Gastrocnemius medialis (tissue), 4 donors: ENCODE measurements at regions not wholly inside any gene's neighbourhood (a gene's known extent, or its start where the extent isn't known, plus 50 kb on each side); places are given as distances from the start of the nearest gene placed in this dataset.
"Not testable (repeated sequence)": the region's sequence is repeated elsewhere in the genome, so short reads cannot be mapped to it uniquely, and the experiment has no call there.

Experiments
- ATAC-seq, 2 donors: fragments of 150-250 bp; one replicate each; pipeline ENCODE4 v1.9.1; 2016
- DNase-seq, 2 donors: peaks; one replicate each; pipeline ENCODE4 v3.0.0-alpha.2; 2019
- H3K27ac ChIP-seq, 4 donors: fragments of 200-600 bp; sonication (generic); 1 replicate in 1 of 4; 2 replicates in 3 of 4; pipeline ENCODE4 v1.5.1; 2016 to 2018; ENCODE audit warnings: mild to moderate bottlenecking in 2 of 4, moderate library complexity in 1 of 4
- H3K27me3 ChIP-seq, 3 donors: fragments of 200-600 bp; sonication (generic) in 2 of 3; 1 replicate in 1 of 3; 2 replicates in 2 of 3; pipeline versions ENCODE4 v1.5.1 to v1.6.0; 2016 to 2019; ENCODE audit warnings: mild to moderate bottlenecking in 1 of 3, moderate library complexity in 1 of 3
- H3K36me3 ChIP-seq, 2 donors: fragments of 200-600 bp; sonication (generic) in 1 of 2; one replicate each; pipeline ENCODE4 v1.5.1; 2017 to 2018
- H3K4me1 ChIP-seq, 2 donors: fragments of 200-600 bp; sonication (generic) in 1 of 2; one replicate each; pipeline ENCODE4 v1.5.1; 2016 to 2017; ENCODE audit warnings: mild to moderate bottlenecking in 2 of 2
- H3K4me3 ChIP-seq, 4 donors: fragments of 200-600 bp; sonication (generic) in 3 of 4; 1 replicate in 1 of 4; 2 replicates in 3 of 4; pipeline ENCODE4 v1.5.1; 2016 to 2019; ENCODE audit warnings: mild to moderate bottlenecking in 2 of 4
- H3K9me3 ChIP-seq, 3 donors: fragments of 200-600 bp; sonication (generic) in 2 of 3; 1 replicate in 1 of 3; 2 replicates in 2 of 3; pipeline ENCODE4 v1.5.1; 2016 to 2019
- POLR2A ChIP-seq, 2 donors: fragments of 450-650 bp; IDR thresholded peaks; one replicate each; pipeline ENCODE4 v1.6.1; 2017; ENCODE audit warnings: antibody characterized with exemption in 2 of 2, mild to moderate bottlenecking in 2 of 2, moderate library complexity in 2 of 2
- in situ Hi-C, 4 donors: fragments of 200-750 bp; cut with MboI; loops; one replicate each; pipeline versions ENCODE4 v1.15.0 to v1.8.0; 2017; ENCODE audit warnings: low sequenced_read_pairs in 4 of 4
- intact Hi-C: fragments of 100-400 bp; cut with DNase I; formaldehyde crosslinking; loops from one replicate; pipeline ENCODE4 v1.15.1; 2023; ENCODE audit warnings: low total_unique reads
- TF ChIP-seq, protein P1 (sequence below), 5 experiments: fragments of 450-650 bp in 3 of 5; fragments of 200-600 bp in 2 of 5; sonication (generic) in 2 of 5; IDR thresholded peaks in 4 of 5; conservative IDR thresholded peaks in 1 of 5; 1 replicate in 4 of 5; 2 replicates in 1 of 5; pipeline ENCODE4 v1.5.1; 2016 to 2019; ENCODE audit warnings: antibody characterized with exemption in 5 of 5, mild to moderate bottlenecking in 3 of 5, moderate library complexity in 3 of 5

DNA sequence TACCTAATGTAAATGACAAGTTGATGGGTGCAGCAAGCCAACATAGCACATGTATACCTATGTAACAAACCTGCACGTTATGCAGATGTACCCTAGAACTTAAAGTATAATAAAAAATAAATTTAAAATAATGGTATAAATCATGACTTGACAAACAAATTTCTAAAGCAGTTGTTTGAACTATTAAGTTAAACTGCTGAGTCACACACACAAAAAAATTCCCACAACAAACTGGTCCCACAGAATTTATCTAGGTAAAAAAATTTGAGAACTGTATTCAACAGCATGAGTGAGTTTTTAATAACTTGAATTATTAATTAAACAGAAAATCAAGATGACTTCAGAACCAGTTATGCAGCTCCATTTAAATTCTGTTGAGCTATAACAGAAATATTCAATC lies 186.0 kb upstream of the SOX6 start:
- intact Hi-C loops (no loop called here), in situ Hi-C loops (no loop called here)
- no peak for TF ChIP-seq POLR2A (IDR thresholded peaks at IDR 0.05)
- Histone ChIP-seq H3K27me3 (no peaks in the 10 kb centered on the region), H3K4me1 (peaks cover 0 to 8% of the 10 kb centered on the region in 2 donors), H3K27ac (no peak overlapping the region), H3K9me3 (no peaks in the 10 kb centered on the region), H3K4me3 (no peak overlapping the region), H3K36me3 (no peaks in the 10 kb centered on the region)
- ATAC-seq (no peak), DNase-seq (no peak)

DNA sequence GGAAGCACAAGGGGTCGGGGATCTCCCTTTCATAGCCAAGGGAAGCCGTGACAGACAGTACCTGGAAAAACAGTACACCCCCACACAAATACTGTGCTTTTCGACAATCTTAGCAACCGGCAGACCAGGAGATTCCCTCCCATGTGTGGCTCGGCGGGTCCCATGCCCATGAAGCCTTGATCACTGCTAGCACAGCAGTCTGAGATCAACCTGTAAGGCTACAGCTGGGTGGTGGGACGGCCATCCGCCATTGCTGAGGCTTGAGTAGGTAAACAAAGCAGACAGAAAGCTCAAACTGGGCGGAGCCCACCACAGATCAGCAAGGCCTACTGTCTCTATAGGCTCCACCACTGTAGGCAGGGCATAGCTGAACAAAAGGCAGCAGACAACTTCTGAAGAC lies 180.2 kb upstream of the SOX6 start:
- Histone ChIP-seq H3K9me3 (no peaks in the 10 kb centered on the region), H3K27ac (no peak overlapping the region), H3K4me1 (peaks cover 18 to 22% of the 10 kb centered on the region in 2 donors), H3K36me3 (no peaks in the 10 kb centered on the region), H3K27me3 (no peaks in the 10 kb centered on the region), H3K4me3 (no peak overlapping the region)
- intact Hi-C loops (no loop called here), in situ Hi-C loops (no loop called here)
- ATAC-seq = no peak
- no peak for DNase-seq
- TF ChIP-seq, protein P1, sequence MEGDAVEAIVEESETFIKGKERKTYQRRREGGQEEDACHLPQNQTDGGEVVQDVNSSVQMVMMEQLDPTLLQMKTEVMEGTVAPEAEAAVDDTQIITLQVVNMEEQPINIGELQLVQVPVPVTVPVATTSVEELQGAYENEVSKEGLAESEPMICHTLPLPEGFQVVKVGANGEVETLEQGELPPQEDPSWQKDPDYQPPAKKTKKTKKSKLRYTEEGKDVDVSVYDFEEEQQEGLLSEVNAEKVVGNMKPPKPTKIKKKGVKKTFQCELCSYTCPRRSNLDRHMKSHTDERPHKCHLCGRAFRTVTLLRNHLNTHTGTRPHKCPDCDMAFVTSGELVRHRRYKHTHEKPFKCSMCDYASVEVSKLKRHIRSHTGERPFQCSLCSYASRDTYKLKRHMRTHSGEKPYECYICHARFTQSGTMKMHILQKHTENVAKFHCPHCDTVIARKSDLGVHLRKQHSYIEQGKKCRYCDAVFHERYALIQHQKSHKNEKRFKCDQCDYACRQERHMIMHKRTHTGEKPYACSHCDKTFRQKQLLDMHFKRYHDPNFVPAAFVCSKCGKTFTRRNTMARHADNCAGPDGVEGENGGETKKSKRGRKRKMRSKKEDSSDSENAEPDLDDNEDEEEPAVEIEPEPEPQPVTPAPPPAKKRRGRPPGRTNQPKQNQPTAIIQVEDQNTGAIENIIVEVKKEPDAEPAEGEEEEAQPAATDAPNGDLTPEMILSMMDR (IDR thresholded peaks at IDR 0.05 in 4 of 5, conservative IDR thresholded peaks at IDR 0.05 in 1 of 5) = no peak
- TF ChIP-seq POLR2A (IDR thresholded peaks at IDR 0.05) = no peak

DNA sequence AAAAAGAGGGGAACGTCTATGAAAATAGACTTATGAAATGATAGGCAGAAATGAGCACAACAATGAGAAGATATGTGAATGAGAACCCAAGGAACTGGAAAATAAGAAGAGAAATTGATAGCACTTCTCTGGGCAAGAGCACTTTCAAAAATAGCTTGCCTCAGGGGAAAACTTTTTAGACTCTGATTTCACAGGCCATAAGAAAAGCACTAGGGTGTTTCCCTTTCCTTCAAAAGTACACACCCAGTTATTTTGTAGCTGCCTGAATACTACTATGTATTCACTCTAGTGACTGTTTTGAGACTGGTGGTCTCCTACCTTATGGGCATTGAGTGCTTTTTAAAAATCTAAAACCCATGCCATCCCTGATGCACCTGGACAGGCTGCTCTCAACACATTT lies 172.3 kb upstream of the SOX6 start:
- Histone ChIP-seq H3K4me3 (peak overlapping the region in 1 of 4 donors; percentile 27), H3K4me1 (peaks cover 52% of the 10 kb centered on the region in 2 donors), H3K36me3 (no peaks in the 10 kb centered on the region), H3K27ac (peak overlapping the region; percentile 73 to 82 (median 79)), H3K27me3 (no peaks in the 10 kb centered on the region), H3K9me3 (no peaks in the 10 kb centered on the region)
- TF ChIP-seq POLR2A (IDR thresholded peaks at IDR 0.05) = no peak
- TF ChIP-seq, protein P1 (IDR thresholded peaks at IDR 0.05 in 4 of 5, conservative IDR thresholded peaks at IDR 0.05 in 1 of 5) = no peak
- in situ Hi-C loops (no loop called here), intact Hi-C loops (loop anchor here (2.0 kb wide), 1 partner anchor 78 kb away; no protein-coding TSS in a partner anchor)
- DNase-seq (no peak), ATAC-seq (peak; percentile 37 to 42)

DNA sequence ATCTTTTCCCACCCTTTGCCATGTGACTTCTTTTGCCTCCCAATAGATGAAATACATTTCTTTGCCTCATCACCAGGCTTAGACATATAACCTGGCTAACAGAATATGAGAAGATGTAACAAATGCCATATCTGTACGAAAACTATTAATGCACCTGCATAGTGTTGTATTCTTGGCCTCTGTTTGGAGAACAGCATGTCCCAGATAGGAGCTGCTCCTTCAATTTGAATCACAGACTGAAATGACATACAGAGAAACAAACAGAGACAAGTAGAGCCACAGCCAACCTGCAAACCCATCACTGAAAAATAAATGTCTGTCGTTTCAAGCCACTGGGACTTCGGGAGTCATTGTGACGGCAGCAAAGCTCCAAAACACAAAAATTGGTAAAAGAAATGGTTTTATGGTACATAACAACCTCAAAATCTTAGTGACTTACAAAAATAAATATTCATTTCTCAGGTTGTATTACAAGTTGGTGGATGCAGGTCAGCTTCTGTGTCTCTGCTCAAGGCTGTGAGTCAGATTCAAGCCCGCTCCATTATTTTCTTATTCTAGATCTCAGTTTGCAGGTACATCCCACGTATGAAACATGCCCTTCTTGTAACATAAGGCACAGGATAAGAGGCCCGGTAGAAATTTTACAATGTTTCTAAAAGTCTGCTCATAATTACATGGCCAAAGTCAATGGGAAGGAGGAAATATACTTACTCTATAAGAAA lies 171.3 kb upstream of the SOX6 start:
- Histone ChIP-seq H3K36me3 (no peaks in the 10 kb centered on the region), H3K4me3 (peak overlapping the region in 2 of 4 donors; percentile 24 to 27), H3K4me1 (peaks cover 44 to 52% of the 10 kb centered on the region in 2 donors), H3K27me3 (no peaks in the 10 kb centered on the region), H3K9me3 (no peaks in the 10 kb centered on the region), H3K27ac (peak overlapping the region; percentile 73 to 82 (median 79))
- intact Hi-C loops (loop anchor here (2.0 kb wide), 1 partner anchor 79 kb away; no protein-coding TSS in a partner anchor), in situ Hi-C loops (no loop called here)
- DNase-seq (no peak), ATAC-seq (peak; percentile 92 to 97)
- no peak for TF ChIP-seq POLR2A (IDR thresholded peaks at IDR 0.05)
- TF ChIP-seq, protein P1 (IDR thresholded peaks at IDR 0.05 in 4 of 5, conservative IDR thresholded peaks at IDR 0.05 in 1 of 5) = no peak

DNA sequence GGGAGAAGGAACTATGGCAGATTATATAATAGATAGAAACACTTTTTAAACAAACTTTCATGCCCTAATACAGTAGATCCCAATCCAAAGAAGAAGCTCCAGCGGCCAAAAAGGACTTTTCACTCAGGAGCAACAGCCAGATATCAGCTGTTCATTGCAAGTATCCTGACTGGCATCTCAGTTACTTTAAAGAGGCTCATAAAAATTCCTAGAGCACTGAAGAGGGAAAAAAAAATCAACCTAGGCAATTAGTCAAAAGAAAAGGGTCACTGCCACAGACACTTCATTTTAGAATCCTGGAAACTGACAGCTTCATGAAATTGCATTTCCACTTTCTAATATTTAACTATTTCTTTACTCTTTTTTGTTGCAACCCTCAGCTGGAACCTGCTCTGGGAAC lies 170.6 kb upstream of the SOX6 start:
- ATAC-seq = peak; percentile 53 to 69
- H3K4me3 ChIP-seq = no peak overlapping the region
- in situ Hi-C loops = no loop called here
- no peaks in the 10 kb centered on the region for H3K9me3 ChIP-seq
- DNase-seq = no peak
- no peak for TF ChIP-seq POLR2A (IDR thresholded peaks at IDR 0.05)
- TF ChIP-seq, protein P1 (IDR thresholded peaks at IDR 0.05 in 4 of 5, conservative IDR thresholded peaks at IDR 0.05 in 1 of 5) = no peak
- H3K27ac ChIP-seq = peak overlapping the region; percentile 73 to 82 (median 79)
- intact Hi-C loops = no loop called here
- H3K27me3 ChIP-seq = no peaks in the 10 kb centered on the region
- no peaks in the 10 kb centered on the region for H3K36me3 ChIP-seq
- H3K4me1 ChIP-seq = peaks cover 41 to 49% of the 10 kb centered on the region in 2 donors

DNA sequence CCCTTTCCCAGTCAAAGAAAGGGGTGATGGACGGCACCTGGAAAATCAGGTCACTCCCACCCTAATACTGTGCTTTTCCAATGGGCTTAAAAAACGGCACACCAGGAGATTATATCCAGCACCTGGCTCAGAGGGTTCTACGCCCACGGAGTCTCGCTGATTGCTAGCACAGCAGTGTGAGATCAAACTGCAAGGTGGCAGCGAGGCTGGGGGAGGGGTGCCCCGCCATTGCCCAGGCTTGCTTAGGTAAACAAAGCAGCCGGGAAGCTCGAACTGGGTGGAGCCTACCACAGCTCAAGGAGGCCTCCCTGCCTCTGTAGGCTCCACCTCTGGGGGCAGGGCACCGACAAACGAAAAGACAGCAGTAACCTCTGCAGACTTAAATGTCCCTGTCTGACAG lies 164.4 kb upstream of the SOX6 start:
- in situ Hi-C loops, intact Hi-C loops, ATAC-seq: not testable (repeated sequence)

More for the DNA sequence above, 164.4 kb upstream of the SOX6 start:
- H3K36me3 ChIP-seq, H3K4me3 ChIP-seq, H3K9me3 ChIP-seq, H3K27ac ChIP-seq, H3K27me3 ChIP-seq, DNase-seq, H3K4me1 ChIP-seq: not testable (repeated sequence)
